ENCODE measurements at regions not wholly inside any gene's neighbourhood (a gene's known extent, or its start where the extent isn't known, plus 50 kb on each side); places are given as distances from the start of the nearest gene placed in this dataset.
A peak's percentile ranks its signal among the peaks of the same experiment; 100 is the strongest.

- DNase-seq: no peak
Measured at GRCh38 chr18:23391156-23391555, 61.9 kb upstream of the RIOK3 start.

GRCh38 chr18:23397907-23398306 lies 55.2 kb upstream of the RIOK3 start:
- peak in 1 of 2 donors; percentile 14 for DNase-seq

- DNase-seq: no peak
Measured at GRCh38 chr18:23398401-23398800, 54.7 kb upstream of the RIOK3 start.

- DNase-seq: no peak
Measured at GRCh38 chr18:23399067-23399466, 54.0 kb upstream of the RIOK3 start.

GRCh38 chr18:23400918-23401317 lies 52.2 kb upstream of the RIOK3 start:
- DNase-seq: no peak

GRCh38 chr18:23401400-23402347 lies 51.4 kb upstream of the RIOK3 start:
- DNase-seq: no peak
